ENCODE measurements at regions not wholly inside any gene's neighbourhood (a gene's known extent, or its start where the extent isn't known, plus 50 kb on each side); places are given as distances from the start of the nearest gene placed in this dataset.

DNA sequence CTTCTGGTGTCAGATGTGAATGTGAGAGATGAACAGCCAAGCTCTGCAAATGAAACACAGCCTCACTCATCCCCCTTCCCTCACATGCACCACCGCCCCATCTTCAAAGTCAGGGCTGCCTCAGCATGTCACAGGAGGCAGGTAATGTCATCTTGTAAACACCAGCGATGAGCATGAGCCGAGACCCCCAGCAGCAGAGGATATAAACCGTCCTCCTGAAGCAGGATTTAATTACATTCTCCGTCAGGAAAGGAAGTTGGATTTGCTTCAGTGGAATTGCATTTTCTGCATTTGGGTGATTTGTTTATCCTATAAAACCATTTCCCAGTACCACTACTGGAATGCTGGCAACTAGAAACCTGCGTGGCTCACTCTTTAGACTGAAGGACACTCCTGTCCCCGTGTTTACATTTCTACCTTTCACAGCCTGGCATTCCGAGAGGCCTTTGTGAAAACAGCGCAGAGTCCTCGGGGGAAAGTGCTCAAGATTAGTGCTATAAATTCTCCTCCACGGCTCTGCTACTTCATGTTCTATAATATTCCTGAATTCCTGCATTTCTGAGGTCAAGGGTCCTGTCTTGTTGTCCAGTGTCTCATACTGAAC, 619.2 kb downstream of the IRS1 start (continued):
- TF ChIP-seq, protein P1, sequence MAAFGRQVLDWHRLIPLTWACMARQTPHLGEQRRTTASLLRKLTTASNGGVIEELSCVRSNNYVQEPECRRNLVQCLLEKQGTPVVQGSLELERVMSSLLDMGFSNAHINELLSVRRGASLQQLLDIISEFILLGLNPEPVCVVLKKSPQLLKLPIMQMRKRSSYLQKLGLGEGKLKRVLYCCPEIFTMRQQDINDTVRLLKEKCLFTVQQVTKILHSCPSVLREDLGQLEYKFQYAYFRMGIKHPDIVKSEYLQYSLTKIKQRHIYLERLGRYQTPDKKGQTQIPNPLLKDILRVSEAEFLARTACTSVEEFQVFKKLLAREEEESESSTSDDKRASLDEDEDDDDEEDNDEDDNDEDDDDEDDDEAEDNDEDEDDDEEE (CRISPR knock-in tag; IDR thresholded peaks at IDR 0.05): no peak
- TF ChIP-seq RFX5 (IDR thresholded peaks at IDR 0.05; ENCODE audit: low read depth, low read length) (no peak), CHD4 (IDR thresholded peaks at IDR 0.05; ENCODE audit: borderline replicate concordance, low read length) (no peak), SALL1 (CRISPR knock-in tag; IDR thresholded peaks at IDR 0.05) (peak; percentile 28), ZBTB20 (CRISPR knock-in tag; IDR thresholded peaks at IDR 0.05; ENCODE audit: borderline replicate concordance, low read depth) (no peak), ZBTB21 (CRISPR knock-in tag; IDR thresholded peaks at IDR 0.05) (no peak), ZNF570 (CRISPR knock-in tag; IDR thresholded peaks at IDR 0.05; ENCODE audit: borderline replicate concordance) (no peak)
- TF ChIP-seq, protein P2, sequence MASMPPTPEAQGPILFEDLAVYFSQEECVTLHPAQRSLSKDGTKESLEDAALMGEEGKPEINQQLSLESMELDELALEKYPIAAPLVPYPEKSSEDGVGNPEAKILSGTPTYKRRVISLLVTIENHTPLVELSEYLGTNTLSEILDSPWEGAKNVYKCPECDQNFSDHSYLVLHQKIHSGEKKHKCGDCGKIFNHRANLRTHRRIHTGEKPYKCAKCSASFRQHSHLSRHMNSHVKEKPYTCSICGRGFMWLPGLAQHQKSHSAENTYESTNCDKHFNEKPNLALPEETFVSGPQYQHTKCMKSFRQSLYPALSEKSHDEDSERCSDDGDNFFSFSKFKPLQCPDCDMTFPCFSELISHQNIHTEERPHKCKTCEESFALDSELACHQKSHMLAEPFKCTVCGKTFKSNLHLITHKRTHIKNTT (CRISPR knock-in tag; IDR thresholded peaks at IDR 0.05): no peak
- TF ChIP-seq, protein P3, sequence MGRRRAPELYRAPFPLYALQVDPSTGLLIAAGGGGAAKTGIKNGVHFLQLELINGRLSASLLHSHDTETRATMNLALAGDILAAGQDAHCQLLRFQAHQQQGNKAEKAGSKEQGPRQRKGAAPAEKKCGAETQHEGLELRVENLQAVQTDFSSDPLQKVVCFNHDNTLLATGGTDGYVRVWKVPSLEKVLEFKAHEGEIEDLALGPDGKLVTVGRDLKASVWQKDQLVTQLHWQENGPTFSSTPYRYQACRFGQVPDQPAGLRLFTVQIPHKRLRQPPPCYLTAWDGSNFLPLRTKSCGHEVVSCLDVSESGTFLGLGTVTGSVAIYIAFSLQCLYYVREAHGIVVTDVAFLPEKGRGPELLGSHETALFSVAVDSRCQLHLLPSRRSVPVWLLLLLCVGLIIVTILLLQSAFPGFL (CRISPR knock-in tag; IDR thresholded peaks at IDR 0.05): no peak
- TF ChIP-seq, protein P4, sequence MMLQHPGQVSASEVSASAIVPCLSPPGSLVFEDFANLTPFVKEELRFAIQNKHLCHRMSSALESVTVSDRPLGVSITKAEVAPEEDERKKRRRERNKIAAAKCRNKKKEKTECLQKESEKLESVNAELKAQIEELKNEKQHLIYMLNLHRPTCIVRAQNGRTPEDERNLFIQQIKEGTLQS (CRISPR knock-in tag; IDR thresholded peaks at IDR 0.05): no peak
- TF ChIP-seq, protein P5, sequence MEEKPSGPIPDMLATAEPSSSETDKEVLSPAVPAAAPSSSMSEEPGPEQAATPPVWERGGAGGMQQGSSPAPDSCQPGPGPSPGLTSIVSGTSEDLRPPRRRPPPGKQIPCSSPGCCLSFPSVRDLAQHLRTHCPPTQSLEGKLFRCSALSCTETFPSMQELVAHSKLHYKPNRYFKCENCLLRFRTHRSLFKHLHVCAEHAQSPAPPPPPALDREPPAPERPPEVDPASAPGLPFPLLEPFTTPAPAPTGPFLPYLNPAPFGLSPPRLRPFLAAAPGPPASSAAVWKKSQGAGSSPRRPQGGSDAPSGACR (CRISPR knock-in tag; IDR thresholded peaks at IDR 0.05): no peak
- TF ChIP-seq, protein P6, sequence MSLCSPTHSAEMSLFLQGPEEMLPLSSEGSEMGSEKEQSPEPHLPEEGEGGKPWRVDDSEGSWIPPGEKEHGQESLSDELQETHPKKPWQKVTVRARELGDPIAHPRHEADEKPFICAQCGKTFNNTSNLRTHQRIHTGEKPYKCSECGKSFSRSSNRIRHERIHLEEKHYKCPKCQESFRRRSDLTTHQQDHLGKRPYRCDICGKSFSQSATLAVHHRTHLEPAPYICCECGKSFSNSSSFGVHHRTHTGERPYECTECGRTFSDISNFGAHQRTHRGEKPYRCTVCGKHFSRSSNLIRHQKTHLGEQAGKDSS (CRISPR knock-in tag; IDR thresholded peaks at IDR 0.05; ENCODE audit: borderline replicate concordance, low read depth): peak; percentile 82
- TF ChIP-seq, protein P7, sequence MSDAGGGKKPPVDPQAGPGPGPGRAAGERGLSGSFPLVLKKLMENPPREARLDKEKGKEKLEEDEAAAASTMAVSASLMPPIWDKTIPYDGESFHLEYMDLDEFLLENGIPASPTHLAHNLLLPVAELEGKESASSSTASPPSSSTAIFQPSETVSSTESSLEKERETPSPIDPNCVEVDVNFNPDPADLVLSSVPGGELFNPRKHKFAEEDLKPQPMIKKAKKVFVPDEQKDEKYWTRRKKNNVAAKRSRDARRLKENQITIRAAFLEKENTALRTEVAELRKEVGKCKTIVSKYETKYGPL (CRISPR knock-in tag; IDR thresholded peaks at IDR 0.05): no peak
- TF ChIP-seq, protein P8, sequence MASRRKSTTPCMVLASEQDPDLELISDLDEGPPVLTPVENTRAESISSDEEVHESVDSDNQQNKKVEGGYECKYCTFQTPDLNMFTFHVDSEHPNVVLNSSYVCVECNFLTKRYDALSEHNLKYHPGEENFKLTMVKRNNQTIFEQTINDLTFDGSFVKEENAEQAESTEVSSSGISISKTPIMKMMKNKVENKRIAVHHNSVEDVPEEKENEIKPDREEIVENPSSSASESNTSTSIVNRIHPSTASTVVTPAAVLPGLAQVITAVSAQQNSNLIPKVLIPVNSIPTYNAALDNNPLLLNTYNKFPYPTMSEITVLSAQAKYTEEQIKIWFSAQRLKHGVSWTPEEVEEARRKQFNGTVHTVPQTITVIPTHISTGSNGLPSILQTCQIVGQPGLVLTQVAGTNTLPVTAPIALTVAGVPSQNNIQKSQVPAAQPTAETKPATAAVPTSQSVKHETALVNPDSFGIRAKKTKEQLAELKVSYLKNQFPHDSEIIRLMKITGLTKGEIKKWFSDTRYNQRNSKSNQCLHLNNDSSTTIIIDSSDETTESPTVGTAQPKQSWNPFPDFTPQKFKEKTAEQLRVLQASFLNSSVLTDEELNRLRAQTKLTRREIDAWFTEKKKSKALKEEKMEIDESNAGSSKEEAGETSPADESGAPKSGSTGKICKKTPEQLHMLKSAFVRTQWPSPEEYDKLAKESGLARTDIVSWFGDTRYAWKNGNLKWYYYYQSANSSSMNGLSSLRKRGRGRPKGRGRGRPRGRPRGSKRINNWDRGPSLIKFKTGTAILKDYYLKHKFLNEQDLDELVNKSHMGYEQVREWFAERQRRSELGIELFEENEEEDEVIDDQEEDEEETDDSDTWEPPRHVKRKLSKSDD (CRISPR knock-in tag; IDR thresholded peaks at IDR 0.05; ENCODE audit: low read depth): no peak
- TF ChIP-seq, protein P9, sequence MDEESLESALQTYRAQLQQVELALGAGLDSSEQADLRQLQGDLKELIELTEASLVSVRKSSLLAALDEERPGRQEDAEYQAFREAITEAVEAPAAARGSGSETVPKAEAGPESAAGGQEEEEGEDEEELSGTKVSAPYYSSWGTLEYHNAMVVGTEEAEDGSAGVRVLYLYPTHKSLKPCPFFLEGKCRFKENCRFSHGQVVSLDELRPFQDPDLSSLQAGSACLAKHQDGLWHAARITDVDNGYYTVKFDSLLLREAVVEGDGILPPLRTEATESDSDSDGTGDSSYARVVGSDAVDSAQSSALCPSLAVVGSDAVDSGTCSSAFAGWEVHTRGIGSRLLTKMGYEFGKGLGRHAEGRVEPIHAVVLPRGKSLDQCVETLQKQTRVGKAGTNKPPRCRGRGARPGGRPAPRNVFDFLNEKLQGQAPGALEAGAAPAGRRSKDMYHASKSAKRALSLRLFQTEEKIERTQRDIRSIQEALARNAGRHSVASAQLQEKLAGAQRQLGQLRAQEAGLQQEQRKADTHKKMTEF (CRISPR knock-in tag; IDR thresholded peaks at IDR 0.05): no peak
- TF ChIP-seq, protein P10, sequence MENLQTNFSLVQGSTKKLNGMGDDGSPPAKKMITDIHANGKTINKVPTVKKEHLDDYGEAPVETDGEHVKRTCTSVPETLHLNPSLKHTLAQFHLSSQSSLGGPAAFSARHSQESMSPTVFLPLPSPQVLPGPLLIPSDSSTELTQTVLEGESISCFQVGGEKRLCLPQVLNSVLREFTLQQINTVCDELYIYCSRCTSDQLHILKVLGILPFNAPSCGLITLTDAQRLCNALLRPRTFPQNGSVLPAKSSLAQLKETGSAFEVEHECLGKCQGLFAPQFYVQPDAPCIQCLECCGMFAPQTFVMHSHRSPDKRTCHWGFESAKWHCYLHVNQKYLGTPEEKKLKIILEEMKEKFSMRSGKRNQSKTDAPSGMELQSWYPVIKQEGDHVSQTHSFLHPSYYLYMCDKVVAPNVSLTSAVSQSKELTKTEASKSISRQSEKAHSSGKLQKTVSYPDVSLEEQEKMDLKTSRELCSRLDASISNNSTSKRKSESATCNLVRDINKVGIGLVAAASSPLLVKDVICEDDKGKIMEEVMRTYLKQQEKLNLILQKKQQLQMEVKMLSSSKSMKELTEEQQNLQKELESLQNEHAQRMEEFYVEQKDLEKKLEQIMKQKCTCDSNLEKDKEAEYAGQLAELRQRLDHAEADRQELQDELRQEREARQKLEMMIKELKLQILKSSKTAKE (CRISPR knock-in tag; IDR thresholded peaks at IDR 0.05; ENCODE audit: borderline replicate concordance): no peak
